Spinal cord (tissue), 9 donors: ENCODE measurements at regions not wholly inside any gene's neighbourhood (a gene's known extent, or its start where the extent isn't known, plus 50 kb on each side); places are given as distances from the start of the nearest gene placed in this dataset.

ENCODE experiments used
- DNase-seq, 6 donors: peaks; one replicate each; pipeline versions ENCODE4 v3.0.0 to v3.0.0-alpha.2; 2013 to 2015; ENCODE audit warnings: low spot score in 6 of 6, low read depth in 4 of 6
- H3K27ac ChIP-seq: one replicate; pipeline ENCODE4 v1.5.1; 2013; ENCODE audit warnings: low read depth, low read length, control low read depth
- H3K27me3 ChIP-seq: one replicate; pipeline ENCODE4 v1.6.1; 2013; ENCODE audit warnings: low read length; ENCODE audit not compliant: control insufficient read depth, insufficient read depth
- H3K36me3 ChIP-seq: one replicate; pipeline ENCODE4 v1.6.1; 2013; ENCODE audit warnings: low read length; ENCODE audit not compliant: control insufficient read depth, insufficient read depth
- H3K4me1 ChIP-seq: one replicate; pipeline ENCODE4 v1.6.1; 2013; ENCODE audit warnings: low read length; ENCODE audit not compliant: control insufficient read depth, insufficient read depth
- H3K4me3 ChIP-seq: one replicate; pipeline ENCODE4 v1.5.1; 2013; ENCODE audit warnings: low read depth, low read length, control low read depth
- H3K9me3 ChIP-seq: one replicate; pipeline ENCODE4 v1.6.1; 2013; ENCODE audit warnings: low read length; ENCODE audit not compliant: control insufficient read depth, insufficient read depth
- WGBS: methylation state at CpG from one replicate; pipeline ENCODE4 v1.1.5; 2013; ENCODE audit warnings: missing lambda C conversion rate; ENCODE audit not compliant: insufficient coverage; 5-methylcytosine and 5-hydroxymethylcytosine counted together
- donor health status: healthy.

GRCh38 chr3:168864107-168865021 lies 768.6 kb upstream of the GOLIM4 start:
- Histone ChIP-seq H3K27me3 (no peaks in the 10 kb centered on the region), H3K4me1 (no peaks in the 10 kb centered on the region), H3K4me3 (no peak overlapping the region), H3K27ac (no peak overlapping the region), H3K36me3 (no peaks in the 10 kb centered on the region), H3K9me3 (no peaks in the 10 kb centered on the region)
- DNase-seq = peak in 1 of 6 donors; percentile 13
- WGBS = 58% methylated on average over 4 of the region's 14 CpGs

GRCh38 chr3:168863561-168863960 lies 767.8 kb upstream of the GOLIM4 start:
- DNase-seq = no peak

GRCh38 chr3:168862466-168862865 lies 766.7 kb upstream of the GOLIM4 start:
- Histone ChIP-seq H3K4me1 (no peaks in the 10 kb centered on the region), H3K27me3 (no peaks in the 10 kb centered on the region), H3K36me3 (no peaks in the 10 kb centered on the region), H3K4me3 (no peak overlapping the region), H3K9me3 (no peaks in the 10 kb centered on the region), H3K27ac (no peak overlapping the region)
- WGBS = no CpG with 5 or more reads among the region's 1 CpG
- no peak for DNase-seq

More at GRCh38 chr3:168863561-168863960, 767.8 kb upstream of the GOLIM4 start:
- Histone ChIP-seq H3K27ac (no peak overlapping the region), H3K9me3 (no peaks in the 10 kb centered on the region), H3K4me1 (no peaks in the 10 kb centered on the region), H3K36me3 (no peaks in the 10 kb centered on the region), H3K27me3 (no peaks in the 10 kb centered on the region), H3K4me3 (no peak overlapping the region)
- WGBS = no CpG with 5 or more reads among the region's 2 CpGs

- Histone ChIP-seq H3K4me3 (no peak overlapping the region), H3K4me1 (no peaks in the 10 kb centered on the region), H3K27me3 (no peaks in the 10 kb centered on the region), H3K36me3 (no peaks in the 10 kb centered on the region), H3K27ac (no peak overlapping the region), H3K9me3 (peaks cover 8% of the 10 kb centered on the region)
- WGBS = 100% methylated on average over 2 of the region's 5 CpGs
- no peak for DNase-seq
Observed at GRCh38 chr3:168860592-168860991, 764.9 kb upstream of the GOLIM4 start.

- 100% methylated on average over 1 of the region's 4 CpGs for WGBS
- no peaks in the 10 kb centered on the region for H3K4me1 ChIP-seq
- H3K4me3 ChIP-seq = no peak overlapping the region
- H3K36me3 ChIP-seq = no peaks in the 10 kb centered on the region
- peaks cover 8% of the 10 kb centered on the region for H3K9me3 ChIP-seq
- no peak overlapping the region for H3K27ac ChIP-seq
- DNase-seq = no peak
- no peaks in the 10 kb centered on the region for H3K27me3 ChIP-seq
Observed at GRCh38 chr3:168860028-168860427, 764.3 kb upstream of the GOLIM4 start.

- no peak overlapping the region for H3K4me3 ChIP-seq
- DNase-seq = no peak
- no peaks in the 10 kb centered on the region for H3K27me3 ChIP-seq
- WGBS = no CpG with 5 or more reads among the region's 2 CpGs
- no peaks in the 10 kb centered on the region for H3K4me1 ChIP-seq
- no peaks in the 10 kb centered on the region for H3K36me3 ChIP-seq
- peaks cover 8% of the 10 kb centered on the region for H3K9me3 ChIP-seq
- H3K27ac ChIP-seq = no peak overlapping the region
Observed at GRCh38 chr3:168859574-168859973, 763.9 kb upstream of the GOLIM4 start.

GRCh38 chr3:168859143-168859542 lies 763.4 kb upstream of the GOLIM4 start:
- no peak overlapping the region for H3K27ac ChIP-seq
- H3K4me1 ChIP-seq = no peaks in the 10 kb centered on the region
- WGBS = 67% methylated on average over 1 of the region's 4 CpGs

GRCh38 chr3:168858327-168858726 lies 762.6 kb upstream of the GOLIM4 start:
- no peaks in the 10 kb centered on the region for H3K27me3 ChIP-seq
- no peaks in the 10 kb centered on the region for H3K36me3 ChIP-seq
- whole genome bisulfite sequencing = 93% methylated on average over 2 of the region's 3 CpGs
- DNase-seq = no peak
- H3K27ac ChIP-seq = no peak overlapping the region
- no peak overlapping the region for H3K4me3 ChIP-seq
- peaks cover 8% of the 10 kb centered on the region for H3K9me3 ChIP-seq
- H3K4me1 ChIP-seq = no peaks in the 10 kb centered on the region

More at GRCh38 chr3:168859143-168859542, 763.4 kb upstream of the GOLIM4 start:
- H3K27me3 ChIP-seq = no peaks in the 10 kb centered on the region
- H3K9me3 ChIP-seq = peaks cover 8% of the 10 kb centered on the region
- no peak overlapping the region for H3K4me3 ChIP-seq
- DNase-seq = no peak
- no peaks in the 10 kb centered on the region for H3K36me3 ChIP-seq

- Histone ChIP-seq H3K4me1 (no peaks in the 10 kb centered on the region), H3K4me3 (no peak overlapping the region), H3K27me3 (no peaks in the 10 kb centered on the region), H3K9me3 (peaks cover 2% of the 10 kb centered on the region), H3K36me3 (no peaks in the 10 kb centered on the region), H3K27ac (no peak overlapping the region)
- DNase-seq = no peak
Observed at GRCh38 chr3:168850109-168850508, 754.4 kb upstream of the GOLIM4 start.

GRCh38 chr3:168847291-168847883 lies 751.7 kb upstream of the GOLIM4 start:
- Histone ChIP-seq H3K9me3 (peaks cover 2% of the 10 kb centered on the region), H3K36me3 (no peaks in the 10 kb centered on the region), H3K27me3 (no peaks in the 10 kb centered on the region), H3K27ac (no peak overlapping the region), H3K4me1 (no peaks in the 10 kb centered on the region), H3K4me3 (no peak overlapping the region)
- WGBS = 50% methylated on average over 1 of the region's 7 CpGs
- peak; percentile 38 to 92 (median 57) for DNase-seq
